OCI-LY1 (cell line): ENCODE measurements at regions not wholly inside any gene's neighbourhood (a gene's known extent, or its start where the extent isn't known, plus 50 kb on each side); places are given as distances from the start of the nearest gene placed in this dataset.

ENCODE experiments used
- EZH2 ChIP-seq: fragments of 200-600 bp; sonication (generic), shearing (Covaris generic); IDR thresholded peaks from 2 replicates; pipeline ENCODE4 v1.8.0; 2017; ENCODE audit warnings: borderline replicate concordance, mixed run types, mild to moderate bottlenecking, antibody characterized with exemption, low read length, moderate library complexity, mixed read lengths
- TF ChIP-seq, protein P1 (sequence below): fragments of 200-600 bp; sonication (generic), shearing (Covaris generic); IDR thresholded peaks from 2 replicates; pipeline ENCODE4 v1.5.1; 2017; ENCODE audit warnings: mild to moderate bottlenecking, antibody characterized with exemption, low read length, moderate library complexity, mixed read lengths

DNA sequence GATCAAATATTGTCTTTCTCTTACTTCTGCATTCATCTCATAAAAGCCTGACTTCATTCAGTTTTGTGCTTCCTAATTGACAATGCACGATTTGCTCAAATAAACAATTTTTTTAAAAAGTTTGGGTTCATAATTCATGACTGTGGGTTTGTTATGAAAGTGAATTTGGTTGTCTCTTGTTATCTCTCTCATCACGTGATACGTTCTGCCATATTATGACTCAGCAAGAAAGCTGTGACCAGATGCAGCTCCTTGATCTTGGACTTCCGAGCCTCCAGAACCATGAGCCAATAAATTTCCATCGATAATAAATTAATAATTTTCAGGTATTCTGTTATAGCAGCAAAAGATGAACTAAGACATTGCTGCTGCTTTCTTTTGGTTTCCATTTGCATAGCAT is 156.5 kb upstream of the LRATD1 start:
- TF ChIP-seq EZH2, result no peak
- TF ChIP-seq, protein P1, sequence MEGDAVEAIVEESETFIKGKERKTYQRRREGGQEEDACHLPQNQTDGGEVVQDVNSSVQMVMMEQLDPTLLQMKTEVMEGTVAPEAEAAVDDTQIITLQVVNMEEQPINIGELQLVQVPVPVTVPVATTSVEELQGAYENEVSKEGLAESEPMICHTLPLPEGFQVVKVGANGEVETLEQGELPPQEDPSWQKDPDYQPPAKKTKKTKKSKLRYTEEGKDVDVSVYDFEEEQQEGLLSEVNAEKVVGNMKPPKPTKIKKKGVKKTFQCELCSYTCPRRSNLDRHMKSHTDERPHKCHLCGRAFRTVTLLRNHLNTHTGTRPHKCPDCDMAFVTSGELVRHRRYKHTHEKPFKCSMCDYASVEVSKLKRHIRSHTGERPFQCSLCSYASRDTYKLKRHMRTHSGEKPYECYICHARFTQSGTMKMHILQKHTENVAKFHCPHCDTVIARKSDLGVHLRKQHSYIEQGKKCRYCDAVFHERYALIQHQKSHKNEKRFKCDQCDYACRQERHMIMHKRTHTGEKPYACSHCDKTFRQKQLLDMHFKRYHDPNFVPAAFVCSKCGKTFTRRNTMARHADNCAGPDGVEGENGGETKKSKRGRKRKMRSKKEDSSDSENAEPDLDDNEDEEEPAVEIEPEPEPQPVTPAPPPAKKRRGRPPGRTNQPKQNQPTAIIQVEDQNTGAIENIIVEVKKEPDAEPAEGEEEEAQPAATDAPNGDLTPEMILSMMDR, result no peak
